HEK293T (cell line): ENCODE measurements at regions not wholly inside any gene's neighbourhood (a gene's known extent, or its start where the extent isn't known, plus 50 kb on each side); places are given as distances from the start of the nearest gene placed in this dataset.
A peak's percentile ranks its signal among the peaks of the same experiment; 100 is the strongest.
"Not testable (repeated sequence)": the region's sequence is repeated elsewhere in the genome, so short reads cannot be mapped to it uniquely, and the experiment has no call there.

ENCODE experiments used
- CTCF ChIA-PET: fragments of 350-600 bp; formaldehyde crosslinking; extraction: SDS; loops from one replicate; lab custom pipeline; 2021; ENCODE audit warnings: antibody characterized with exemption, inconsistent platforms; lab: Yijun Ruan, JAX
- POLR2A ChIA-PET: fragments of 350-600 bp; formaldehyde crosslinking; extraction: SDS; loops from one replicate; lab custom pipeline; 2020; ENCODE audit warnings: antibody characterized with exemption, inconsistent platforms; lab: Yijun Ruan, JAX
- DNase-seq: peaks from one replicate; pipeline ENCODE4 v3.0.0; 2012; ENCODE audit warnings: mixed read lengths; ENCODE audit errors: extremely low spot score
- ARNT ChIP-seq: fragments of 450-650 bp; IDR thresholded peaks from 2 replicates; pipeline ENCODE4 v1.6.1; 2017; ENCODE audit warnings: mild to moderate bottlenecking
- BHLHE40 ChIP-seq: fragments of 450-650 bp; IDR thresholded peaks from 2 replicates; pipeline ENCODE4 v1.6.1; 2016; ENCODE audit warnings: mild to moderate bottlenecking, moderate library complexity, borderline replicate concordance
- CTBP1 ChIP-seq: fragments of 450-650 bp; IDR thresholded peaks from 2 replicates; pipeline ENCODE4 v1.6.1; 2016; ENCODE audit warnings: borderline replicate concordance
- ELF4 ChIP-seq: fragments of 450-650 bp; IDR thresholded peaks from 2 replicates; pipeline ENCODE4 v1.6.1; 2017; ENCODE audit warnings: antibody characterized with exemption
- FOXA1 ChIP-seq: fragments of 450-650 bp; IDR thresholded peaks from 2 replicates; pipeline ENCODE4 v1.6.1; 2016; ENCODE audit warnings: mild to moderate bottlenecking
- FOXK2 ChIP-seq: fragments of 450-650 bp; IDR thresholded peaks from 2 replicates; pipeline ENCODE4 v1.6.1; 2016; ENCODE audit warnings: mild to moderate bottlenecking
- FOXM1 ChIP-seq: fragments of 450-650 bp; IDR thresholded peaks from 2 replicates; pipeline ENCODE4 v1.6.1; 2017; ENCODE audit warnings: mild to moderate bottlenecking, borderline replicate concordance
- HDGF ChIP-seq: fragments of 450-650 bp; IDR thresholded peaks from 2 replicates; pipeline ENCODE4 v1.6.1; 2017; ENCODE audit warnings: antibody characterized with exemption, borderline replicate concordance
- L3MBTL2 ChIP-seq: fragments of 450-650 bp; conservative IDR thresholded peaks from 2 replicates; pipeline ENCODE4 v1.6.1; 2016; ENCODE audit warnings: mild to moderate bottlenecking
- LEF1 ChIP-seq: fragments of 450-650 bp; IDR thresholded peaks from 2 replicates; pipeline ENCODE4 v1.6.1; 2017; ENCODE audit warnings: mild to moderate bottlenecking, borderline replicate concordance
- NFRKB ChIP-seq: fragments of 450-650 bp; IDR thresholded peaks from 2 replicates; pipeline ENCODE4 v1.6.1; 2016; ENCODE audit warnings: mild to moderate bottlenecking, moderate library complexity
- SP1 ChIP-seq: fragments of 450-650 bp; IDR thresholded peaks from 2 replicates; pipeline ENCODE4 v1.6.1; 2017
- SUZ12 ChIP-seq: fragments of 450-650 bp; IDR thresholded peaks from 2 replicates; pipeline ENCODE4 v1.6.1; 2016; ENCODE audit warnings: mild to moderate bottlenecking
- TARDBP ChIP-seq: fragments of 450-650 bp; IDR thresholded peaks from 2 replicates; pipeline ENCODE4 v1.6.1; 2016
- ZNF384 ChIP-seq: fragments of 450-650 bp; IDR thresholded peaks from 2 replicates; pipeline ENCODE4 v1.6.1; 2016
- TF ChIP-seq, protein P1 (sequence below): fragments of 450-650 bp; IDR thresholded peaks from 2 replicates; pipeline ENCODE4 v1.6.1; 2016

- ChIA-PET POLR2A (no interaction called here), CTCF (no interaction called here)
- no peak for TF ChIP-seq FOXA1
- TF ChIP-seq HDGF, result no peak
- TF ChIP-seq, protein P1, sequence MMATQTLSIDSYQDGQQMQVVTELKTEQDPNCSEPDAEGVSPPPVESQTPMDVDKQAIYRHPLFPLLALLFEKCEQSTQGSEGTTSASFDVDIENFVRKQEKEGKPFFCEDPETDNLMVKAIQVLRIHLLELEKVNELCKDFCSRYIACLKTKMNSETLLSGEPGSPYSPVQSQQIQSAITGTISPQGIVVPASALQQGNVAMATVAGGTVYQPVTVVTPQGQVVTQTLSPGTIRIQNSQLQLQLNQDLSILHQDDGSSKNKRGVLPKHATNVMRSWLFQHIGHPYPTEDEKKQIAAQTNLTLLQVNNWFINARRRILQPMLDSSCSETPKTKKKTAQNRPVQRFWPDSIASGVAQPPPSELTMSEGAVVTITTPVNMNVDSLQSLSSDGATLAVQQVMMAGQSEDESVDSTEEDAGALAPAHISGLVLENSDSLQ, result peak; percentile 65
- no peak for TF ChIP-seq CTBP1
- no peak for DNase-seq
These were observed 149.9 kb downstream of the LMLN start for GRCh38 chr3:198109883-198110282.

- ChIA-PET CTCF (no interaction called here), POLR2A (no interaction called here)
- TF ChIP-seq LEF1 (no peak), HDGF (no peak), ARNT (no peak), CTBP1 (no peak), ELF4 (no peak), TARDBP (no peak), SP1 (no peak), ZNF384 (no peak), FOXK2 (no peak), BHLHE40 (no peak), NFRKB (no peak), SUZ12 (no peak), FOXM1 (no peak), L3MBTL2 (no peak), FOXA1 (no peak)
- TF ChIP-seq, protein P1, result no peak
- DNase-seq, result no peak
These were observed 152.0 kb downstream of the LMLN start for GRCh38 chr3:198112031-198112430.

- CTCF ChIA-PET, result no interaction called here
- TF ChIP-seq, protein P1, result no peak
- TF ChIP-seq SUZ12, result no peak
- no peak for TF ChIP-seq FOXK2
- no peak for TF ChIP-seq ELF4
- TF ChIP-seq CTBP1, result no peak
- TF ChIP-seq L3MBTL2, result no peak
- TF ChIP-seq NFRKB, result no peak
- no peak for TF ChIP-seq LEF1
- POLR2A ChIA-PET, result no interaction called here
- no peak for DNase-seq
These were observed 153.4 kb downstream of the LMLN start for GRCh38 chr3:198113206-198114053.

DNA sequence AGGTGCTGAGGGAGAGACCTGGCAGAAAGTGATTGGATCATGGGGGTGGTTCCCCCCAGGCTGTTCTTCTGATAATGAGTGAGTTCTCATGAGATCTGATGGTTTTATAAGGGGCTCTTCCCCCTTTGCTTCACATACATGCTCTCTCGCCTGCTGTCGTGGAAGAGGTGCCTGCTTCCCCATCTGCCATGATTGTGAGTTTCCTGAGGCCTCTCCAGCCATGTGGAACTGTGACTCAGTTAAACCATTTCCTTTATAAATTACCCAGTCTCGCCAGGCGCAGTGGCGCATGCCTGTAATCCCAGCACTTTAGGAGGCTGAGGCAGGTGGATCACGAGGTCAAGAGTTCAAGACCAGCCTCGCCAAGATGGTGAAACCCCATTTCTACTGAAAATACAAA, 154.5 kb downstream of the LMLN start:
- CTCF ChIA-PET, POLR2A ChIA-PET, DNase-seq: not testable (repeated sequence)

DNA sequence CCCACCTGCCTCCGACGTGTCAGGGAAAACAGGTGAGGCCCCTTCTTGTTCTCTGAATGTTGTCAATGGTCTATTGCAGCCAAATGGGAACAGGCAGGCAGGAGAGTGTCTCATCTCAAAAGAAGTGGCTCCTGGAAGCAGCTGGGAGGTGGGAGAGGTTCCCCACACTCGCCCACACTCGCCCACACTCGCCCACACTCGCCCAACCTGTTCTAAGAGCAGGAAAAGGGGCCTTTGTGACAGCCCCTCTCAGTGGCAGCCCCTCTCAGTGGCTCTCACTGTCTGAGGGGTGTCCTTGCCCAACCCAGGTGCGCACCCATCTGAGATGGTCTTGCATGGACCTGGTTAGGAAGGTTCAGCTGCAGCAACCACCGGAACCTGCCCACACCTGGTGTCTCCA, 162.2 kb downstream of the LMLN start:
- DNase-seq, POLR2A ChIA-PET, CTCF ChIA-PET: not testable (repeated sequence)

DNA sequence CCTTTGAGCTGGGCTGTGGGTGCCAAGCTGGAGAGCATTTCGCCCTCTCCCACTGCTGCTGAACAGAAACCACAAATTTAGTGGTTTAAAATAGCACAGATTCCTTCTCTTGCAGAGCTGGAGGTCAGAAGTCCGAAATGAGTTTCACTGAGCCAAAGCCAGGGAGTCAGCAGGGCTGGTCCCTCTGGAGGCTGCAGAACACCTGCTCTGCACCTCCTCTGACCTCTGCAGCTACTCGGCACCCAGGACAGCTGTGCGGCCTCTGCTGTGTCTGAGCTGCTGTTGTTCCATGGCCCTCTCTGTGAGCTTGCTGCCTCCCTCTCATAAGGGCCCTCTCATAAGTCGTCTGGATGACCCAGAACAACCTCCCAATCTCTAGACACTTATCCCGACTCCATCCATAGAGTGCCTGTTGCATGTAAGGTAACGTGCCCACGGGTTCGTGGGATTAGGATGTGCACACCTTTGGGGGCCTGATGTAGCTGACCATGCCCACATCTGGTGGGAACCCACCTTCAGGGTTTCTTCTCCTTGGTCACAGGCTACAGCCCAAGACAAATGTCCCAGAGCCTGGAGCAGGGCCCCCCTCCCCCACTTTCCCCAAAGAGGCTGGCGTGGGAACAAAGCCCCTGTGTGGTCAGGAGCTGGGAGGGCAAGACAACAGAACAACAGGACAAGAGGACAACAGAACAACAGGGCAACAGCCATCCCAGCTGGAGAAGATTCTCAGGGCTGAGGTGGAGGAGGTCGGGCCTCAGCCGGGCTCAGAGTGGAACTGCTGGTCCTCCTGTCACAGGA, 177.2 kb downstream of the LMLN start:
- POLR2A ChIA-PET, CTCF ChIA-PET, DNase-seq: not testable (repeated sequence)

DNA sequence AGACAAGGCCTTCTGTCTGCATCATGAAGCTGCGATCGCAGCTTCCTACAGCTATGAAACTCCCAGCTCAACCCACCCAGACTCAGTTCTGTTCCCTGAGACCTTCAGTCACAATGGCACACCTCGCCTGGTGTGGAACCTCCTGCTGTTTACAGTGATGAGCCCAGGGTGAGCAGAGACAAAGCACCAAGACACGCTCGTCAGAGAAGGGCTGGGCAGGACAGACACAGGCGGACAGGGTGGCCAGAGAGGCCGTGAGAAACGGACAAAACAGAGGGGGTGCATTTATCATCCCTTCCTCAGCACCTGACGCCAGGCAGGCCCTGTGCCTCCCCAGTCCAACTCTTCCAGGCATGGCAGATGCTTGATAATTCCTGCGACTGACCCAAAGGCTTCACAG, 178.2 kb downstream of the LMLN start:
- DNase-seq, POLR2A ChIA-PET, CTCF ChIA-PET: not testable (repeated sequence)

DNA sequence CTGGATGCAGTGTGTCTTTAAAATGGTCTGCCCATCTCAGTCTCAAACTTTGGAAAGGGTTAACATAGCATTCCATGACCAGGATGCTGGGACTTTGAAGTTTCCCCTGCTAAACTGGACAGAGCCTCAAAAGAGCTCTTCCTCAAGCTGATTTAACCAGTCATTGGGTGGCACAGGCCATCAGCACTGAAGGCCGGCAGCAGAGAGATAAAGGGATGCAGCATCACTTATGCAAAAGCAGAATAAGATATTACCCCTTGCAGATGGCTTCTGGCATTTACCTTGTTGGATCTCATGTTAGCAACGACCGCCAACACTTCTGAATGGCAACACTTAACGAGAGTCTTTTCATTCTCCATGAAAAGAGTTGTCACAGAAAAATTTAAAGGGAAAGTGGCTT, 179.0 kb downstream of the LMLN start:
- CTCF ChIA-PET, DNase-seq, POLR2A ChIA-PET: not testable (repeated sequence)

DNA sequence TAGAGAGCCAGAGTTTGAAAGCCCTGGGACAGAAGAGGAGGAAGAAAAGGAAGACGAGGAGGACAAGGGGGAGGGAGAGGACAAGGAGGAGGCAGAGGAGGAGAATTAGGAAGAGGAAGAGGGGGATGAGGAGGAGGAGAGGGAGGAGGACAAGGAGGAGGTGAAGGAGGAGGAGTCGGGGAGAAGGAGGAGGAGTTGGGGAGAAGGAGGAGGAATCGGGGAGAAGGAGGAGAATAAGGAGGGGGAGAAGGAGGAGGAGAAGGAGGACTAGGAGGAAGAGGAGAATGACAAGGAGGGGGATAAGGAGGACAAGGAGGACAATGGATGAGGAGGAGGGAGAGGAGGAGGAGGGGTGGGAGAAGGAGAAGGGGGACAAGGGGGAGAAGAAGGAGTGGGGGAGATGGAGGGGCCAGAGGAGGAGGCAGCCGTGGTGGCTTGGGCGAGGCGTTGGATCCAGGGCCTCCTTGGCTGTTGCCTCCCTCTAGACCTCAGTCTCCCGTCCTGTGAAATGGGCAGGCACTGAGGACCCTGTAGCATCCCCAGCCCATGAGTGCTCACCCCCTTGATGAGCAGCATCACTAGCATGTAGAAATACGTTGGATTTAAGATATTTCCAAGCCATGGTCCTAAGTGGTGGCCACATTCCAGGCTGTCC, 179.6 kb downstream of the LMLN start:
- POLR2A ChIA-PET, CTCF ChIA-PET, DNase-seq: not testable (repeated sequence)

DNA sequence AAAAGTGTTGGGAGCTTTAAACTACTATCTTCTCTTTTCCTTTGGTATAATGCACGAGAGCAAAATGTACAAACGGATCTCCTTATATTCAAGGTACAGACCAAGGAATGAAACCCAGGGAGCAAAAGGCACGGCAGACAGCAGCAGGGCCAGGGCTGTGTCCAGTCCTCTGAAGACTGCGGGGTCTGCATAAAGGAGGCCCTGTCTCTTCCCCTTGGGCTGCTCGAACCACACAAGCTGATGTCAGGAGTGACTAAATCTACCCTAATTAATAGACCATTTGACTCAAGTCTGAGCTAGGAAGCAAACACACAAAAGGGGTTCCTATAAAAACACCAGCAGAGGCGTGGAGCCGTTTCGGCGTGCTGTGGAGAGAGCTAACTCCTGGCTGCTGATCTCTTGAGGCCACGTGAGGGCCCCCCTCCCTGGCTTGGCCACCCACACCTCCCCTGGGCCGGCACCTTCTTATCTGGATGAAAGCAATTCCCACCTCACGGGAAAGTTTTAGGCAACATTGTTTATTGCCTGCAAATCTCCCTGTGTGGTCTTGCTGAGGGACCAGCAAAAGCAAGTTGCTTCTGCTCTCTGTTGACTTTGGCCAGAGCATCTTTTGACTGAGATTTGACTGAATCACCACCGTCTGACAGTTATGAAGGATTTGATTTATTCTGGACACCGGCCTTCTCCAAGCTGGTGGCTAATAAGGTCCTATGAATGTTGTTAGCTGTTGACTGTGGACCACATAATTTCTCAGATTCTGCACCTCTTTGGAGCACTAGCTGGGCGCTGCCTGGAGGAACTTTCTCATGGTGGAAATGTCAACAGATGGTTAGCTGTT, 183.5 kb downstream of the LMLN start:
- POLR2A ChIA-PET, DNase-seq, CTCF ChIA-PET: not testable (repeated sequence)

- POLR2A ChIA-PET, DNase-seq, CTCF ChIA-PET: not testable (repeated sequence)
These were observed 185.3 kb downstream of the LMLN start for GRCh38 chr3:198145231-198145784.
